ENCODE measurements at regions not wholly inside any gene's neighbourhood (a gene's known extent, or its start where the extent isn't known, plus 50 kb on each side); places are given as distances from the start of the nearest gene placed in this dataset.

- H3K4me1 ChIP-seq, result no peaks in the 10 kb centered on the region; the same call in 1 of the 2 replicates
- no peaks in the 10 kb centered on the region; the same call in 1 of the 2 replicates for H3K9me3 ChIP-seq
- H3K27me3 ChIP-seq (replicated peaks; ENCODE audit: control insufficient read depth, insufficient read depth, low read length), result no peaks in the 10 kb centered on the region
- no peak overlapping the region for H3K4me3 ChIP-seq (ENCODE audit: low read depth, low read length)
- Mint-ChIP-seq H3K27ac (ENCODE audit: unreplicated experiment) (no peak overlapping the region), H3K4me3 (ENCODE audit: unreplicated experiment) (no peak overlapping the region), H3K9me3 (ENCODE audit: unreplicated experiment) (no peaks in the 10 kb centered on the region), H3K4me1 (ENCODE audit: low read depth, unreplicated experiment) (peaks cover 10% of the 10 kb centered on the region), H3K27me3 (ENCODE audit: insufficient read depth, unreplicated experiment) (no peaks in the 10 kb centered on the region), H3K36me3 (ENCODE audit: insufficient read depth, unreplicated experiment) (no peaks in the 10 kb centered on the region)
- no peak for TF ChIP-seq CTCF (IDR thresholded peaks at IDR 0.05; ENCODE audit: insufficient read depth in 1 of 2, low read depth in 1 of 2, low read length in 1 of 2, severe bottlenecking in 1 of 2, unreplicated experiment in 1 of 2)
- DNase-seq, result peak in 1 of 2 experiments; percentile 26
- H3K36me3 ChIP-seq (ENCODE audit: control insufficient read depth, insufficient read depth, low read length), result no peaks in the 10 kb centered on the region
- CTCF ChIA-PET, result no interaction called here
- POLR2A ChIA-PET, result no interaction called here
- no TSS peak for BruUV-seq (replicated peaks)
- intact Hi-C loops (cut with micrococcal nuclease; ENCODE audit: unreplicated experiment), result no loop called here
Observed at GRCh38 chr10:110433740-110434139, 64.0 kb upstream of the DUSP5 start.

- intact Hi-C loops (cut with micrococcal nuclease; ENCODE audit: unreplicated experiment), result no loop called here
- H3K36me3 ChIP-seq (ENCODE audit: control insufficient read depth, insufficient read depth, low read length), result no peaks in the 10 kb centered on the region
- ChIA-PET POLR2A (interaction anchor here (0.6 kb wide), 1 partner anchor 32 kb away, joined by 6 read pairs; no protein-coding TSS in a partner anchor), CTCF (no interaction called here)
- no peak overlapping the region for H3K4me3 ChIP-seq (ENCODE audit: low read depth, low read length)
- no peak for TF ChIP-seq CTCF (IDR thresholded peaks at IDR 0.05; ENCODE audit: insufficient read depth in 1 of 2, low read depth in 1 of 2, low read length in 1 of 2, severe bottlenecking in 1 of 2, unreplicated experiment in 1 of 2)
- Mint-ChIP-seq H3K4me3 (ENCODE audit: unreplicated experiment) (no peak overlapping the region), H3K9me3 (ENCODE audit: unreplicated experiment) (no peaks in the 10 kb centered on the region), H3K4me1 (ENCODE audit: low read depth, unreplicated experiment) (peaks cover 3% of the 10 kb centered on the region), H3K27me3 (ENCODE audit: insufficient read depth, unreplicated experiment) (no peaks in the 10 kb centered on the region), H3K27ac (ENCODE audit: unreplicated experiment) (no peak overlapping the region), H3K36me3 (ENCODE audit: insufficient read depth, unreplicated experiment) (no peaks in the 10 kb centered on the region)
- H3K9me3 ChIP-seq, result no peaks in the 10 kb centered on the region; the same call in 1 of the 2 replicates
- no TSS peak for BruUV-seq (replicated peaks)
- no peaks in the 10 kb centered on the region; the same call in 1 of the 2 replicates for H3K4me1 ChIP-seq
- no peaks in the 10 kb centered on the region for H3K27me3 ChIP-seq (replicated peaks; ENCODE audit: control insufficient read depth, insufficient read depth, low read length)
- peak in 1 of 2 experiments; percentile 15 for DNase-seq
Observed at GRCh38 chr10:110434489-110435096, 63.1 kb upstream of the DUSP5 start.

- DNase-seq, result peak in 1 of 2 experiments; percentile 8
- TF ChIP-seq CTCF (IDR thresholded peaks at IDR 0.05; ENCODE audit: insufficient read depth in 1 of 2, low read depth in 1 of 2, low read length in 1 of 2, severe bottlenecking in 1 of 2, unreplicated experiment in 1 of 2), result no peak
- Mint-ChIP-seq H3K9me3 (ENCODE audit: unreplicated experiment) (no peaks in the 10 kb centered on the region), H3K4me1 (ENCODE audit: low read depth, unreplicated experiment) (no peaks in the 10 kb centered on the region), H3K36me3 (ENCODE audit: insufficient read depth, unreplicated experiment) (no peaks in the 10 kb centered on the region), H3K4me3 (ENCODE audit: unreplicated experiment) (no peak overlapping the region), H3K27me3 (ENCODE audit: insufficient read depth, unreplicated experiment) (no peaks in the 10 kb centered on the region), H3K27ac (ENCODE audit: unreplicated experiment) (no peak overlapping the region)
- Histone ChIP-seq H3K4me3 (ENCODE audit: low read depth, low read length) (no peak overlapping the region), H3K9me3 (no peaks in the 10 kb centered on the region; the same call in 1 of the 2 replicates), H3K4me1 (no peaks in the 10 kb centered on the region), H3K36me3 (ENCODE audit: control insufficient read depth, insufficient read depth, low read length) (no peaks in the 10 kb centered on the region), H3K27me3 (replicated peaks; ENCODE audit: control insufficient read depth, insufficient read depth, low read length) (no peaks in the 10 kb centered on the region)
- ChIA-PET CTCF (no interaction called here), POLR2A (no interaction called here)
- intact Hi-C loops (cut with micrococcal nuclease; ENCODE audit: unreplicated experiment), result no loop called here
- BruUV-seq (replicated peaks), result no TSS peak
Observed at GRCh38 chr10:110436554-110437350, 61.0 kb upstream of the DUSP5 start.

All from Caco-2 (cell line).